Astrocyte (in vitro differentiated cells and primary cell): ENCODE measurements at regions not wholly inside any gene's neighbourhood (a gene's known extent, or its start where the extent isn't known, plus 50 kb on each side); places are given as distances from the start of the nearest gene placed in this dataset.

ENCODE experiments used
- DNase-seq: peaks from one replicate; pipeline ENCODE4 v3.0.0-alpha.2; 2010; ENCODE audit warnings: low read depth
- FAIRE-seq: peaks from 2 replicates; lab custom pipeline; 2011; peaks lifted over from hg19 to GRCh38; lab: Jason Lieb, UNC
- H2AFZ ChIP-seq: 2 replicates; pipeline ENCODE4 v1.6.0; 2012; ENCODE audit warnings: low read depth, low read length, inconsistent platforms
- H3K27ac ChIP-seq: 2 replicates; pipeline ENCODE4 v1.5.1; 2011; ENCODE audit warnings: low read depth, low read length, inconsistent platforms
- H3K27me3 ChIP-seq: 2 replicates; pipeline ENCODE4 v1.6.0; 2011; ENCODE audit warnings: low read length, inconsistent platforms; ENCODE audit not compliant: insufficient read depth
- H3K36me3 ChIP-seq: 2 replicates; pipeline ENCODE4 v1.5.1; 2011; ENCODE audit warnings: low read length, inconsistent platforms; ENCODE audit not compliant: insufficient read depth
- H3K4me1 ChIP-seq: 2 replicates; pipeline ENCODE4 v1.5.1; 2011; ENCODE audit warnings: low read length, inconsistent platforms; ENCODE audit not compliant: insufficient read depth
- H3K4me2 ChIP-seq: 2 replicates; pipeline ENCODE4 v1.6.0; 2012; ENCODE audit warnings: low read length, inconsistent platforms
- H3K4me3 ChIP-seq: 2 replicates; pipeline ENCODE4 v1.5.1; 2011; ENCODE audit warnings: low read depth, mild to moderate bottlenecking, low read length, inconsistent platforms; ENCODE audit not compliant: insufficient read depth
- H3K79me2 ChIP-seq: 2 replicates; pipeline ENCODE4 v1.6.0; 2012; ENCODE audit warnings: mild to moderate bottlenecking, low read length, inconsistent platforms; ENCODE audit not compliant: insufficient read depth
- H3K9ac ChIP-seq: 2 replicates; pipeline ENCODE4 v1.6.0; 2012; ENCODE audit warnings: mild to moderate bottlenecking, low read length, inconsistent platforms
- H3K9me3 ChIP-seq: 2 replicates; pipeline ENCODE4 v1.5.1; 2012; ENCODE audit warnings: low read depth, mild to moderate bottlenecking, low read length, inconsistent platforms; ENCODE audit not compliant: insufficient read depth
- H4K20me1 ChIP-seq: 2 replicates; pipeline ENCODE4 v1.6.0; 2012; ENCODE audit warnings: low read length, inconsistent platforms; ENCODE audit not compliant: insufficient read depth
- H3K27ac Mint-ChIP-seq: one replicate; pipeline ENCODE4 v1.8.0; 2021; ENCODE audit warnings: mild to moderate bottlenecking, mixed read lengths; ENCODE audit not compliant: unreplicated experiment
- H3K27me3 Mint-ChIP-seq: one replicate; pipeline ENCODE4 v1.8.0; 2021; ENCODE audit warnings: low read depth, mixed read lengths; ENCODE audit not compliant: unreplicated experiment
- H3K36me3 Mint-ChIP-seq: one replicate; pipeline ENCODE4 v1.8.0; 2021; ENCODE audit warnings: low read depth, mixed read lengths; ENCODE audit not compliant: unreplicated experiment
- H3K4me1 Mint-ChIP-seq: one replicate; pipeline ENCODE4 v1.8.0; 2021; ENCODE audit warnings: low read depth, mixed read lengths; ENCODE audit not compliant: unreplicated experiment
- H3K4me3 Mint-ChIP-seq: one replicate; pipeline ENCODE4 v1.8.0; 2021; ENCODE audit warnings: mild to moderate bottlenecking, moderate library complexity, mixed read lengths; ENCODE audit not compliant: unreplicated experiment
- H3K9me3 Mint-ChIP-seq: one replicate; pipeline ENCODE4 v1.8.0; 2021; ENCODE audit warnings: mild to moderate bottlenecking, mixed read lengths; ENCODE audit not compliant: unreplicated experiment
- EZH2 ChIP-seq: IDR thresholded peaks from 2 replicates; pipeline ENCODE4 v1.6.1; 2012; ENCODE audit warnings: mild to moderate bottlenecking, low read length, inconsistent platforms; ENCODE audit not compliant: insufficient read depth
- TF ChIP-seq, protein P1 (sequence below): IDR thresholded peaks from 2 replicates; pipeline ENCODE4 v1.5.1; 2011; ENCODE audit warnings: low read depth, mild to moderate bottlenecking, inconsistent platforms, low read length, moderate library complexity; ENCODE audit not compliant: insufficient read depth

GRCh38 chr10:3679950-3680629 lies 104.9 kb downstream of the KLF6 start:
- no peak for TF ChIP-seq EZH2
- TF ChIP-seq, protein P1, sequence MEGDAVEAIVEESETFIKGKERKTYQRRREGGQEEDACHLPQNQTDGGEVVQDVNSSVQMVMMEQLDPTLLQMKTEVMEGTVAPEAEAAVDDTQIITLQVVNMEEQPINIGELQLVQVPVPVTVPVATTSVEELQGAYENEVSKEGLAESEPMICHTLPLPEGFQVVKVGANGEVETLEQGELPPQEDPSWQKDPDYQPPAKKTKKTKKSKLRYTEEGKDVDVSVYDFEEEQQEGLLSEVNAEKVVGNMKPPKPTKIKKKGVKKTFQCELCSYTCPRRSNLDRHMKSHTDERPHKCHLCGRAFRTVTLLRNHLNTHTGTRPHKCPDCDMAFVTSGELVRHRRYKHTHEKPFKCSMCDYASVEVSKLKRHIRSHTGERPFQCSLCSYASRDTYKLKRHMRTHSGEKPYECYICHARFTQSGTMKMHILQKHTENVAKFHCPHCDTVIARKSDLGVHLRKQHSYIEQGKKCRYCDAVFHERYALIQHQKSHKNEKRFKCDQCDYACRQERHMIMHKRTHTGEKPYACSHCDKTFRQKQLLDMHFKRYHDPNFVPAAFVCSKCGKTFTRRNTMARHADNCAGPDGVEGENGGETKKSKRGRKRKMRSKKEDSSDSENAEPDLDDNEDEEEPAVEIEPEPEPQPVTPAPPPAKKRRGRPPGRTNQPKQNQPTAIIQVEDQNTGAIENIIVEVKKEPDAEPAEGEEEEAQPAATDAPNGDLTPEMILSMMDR = no peak
- no peak overlapping the region for H3K9ac ChIP-seq
- no peaks in the 10 kb centered on the region for H4K20me1 ChIP-seq
- no peak overlapping the region for H3K4me2 ChIP-seq
- H3K9me3 ChIP-seq = no peaks in the 10 kb centered on the region
- Mint-ChIP-seq H3K36me3 (no peaks in the 10 kb centered on the region), H3K9me3 (no peaks in the 10 kb centered on the region), H3K4me1 (peaks cover 4% of the 10 kb centered on the region), H3K27ac (no peak overlapping the region), H3K4me3 (no peak overlapping the region), H3K27me3 (peaks cover 2% of the 10 kb centered on the region)
- H2AFZ ChIP-seq = no peak overlapping the region
- FAIRE-seq (peak; percentile 9), DNase-seq (no peak)
- H3K36me3 ChIP-seq = no peaks in the 10 kb centered on the region
- no peaks in the 10 kb centered on the region for H3K4me1 ChIP-seq
- no peaks in the 10 kb centered on the region for H3K27me3 ChIP-seq
- H3K4me3 ChIP-seq = no peak overlapping the region
- H3K27ac ChIP-seq = no peak overlapping the region
- H3K79me2 ChIP-seq = no peaks in the 10 kb centered on the region

DNA sequence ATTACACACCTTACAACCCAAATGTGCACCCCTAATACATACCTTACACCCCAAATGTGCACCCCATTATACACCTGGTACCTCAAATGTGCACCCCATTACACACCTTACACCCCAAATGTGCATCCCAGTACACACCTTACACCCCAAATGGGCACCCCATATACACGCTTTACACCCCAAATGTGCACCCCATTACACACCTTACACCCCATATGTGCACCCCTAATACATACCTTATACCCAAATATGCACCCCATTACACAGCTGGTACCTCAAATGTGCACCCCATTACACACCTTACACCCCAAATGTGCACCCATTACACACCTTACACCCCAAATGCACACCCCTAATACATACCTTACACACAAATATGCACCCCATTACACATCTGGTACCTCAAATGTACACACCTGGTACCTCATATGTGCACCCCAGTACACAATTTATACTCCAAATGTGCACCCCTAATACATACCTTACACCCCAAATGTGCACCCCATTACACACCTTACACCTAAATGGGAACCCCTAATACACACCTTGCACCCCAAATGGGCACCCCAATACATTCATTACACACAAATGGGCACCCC lies 106.3 kb downstream of the KLF6 start:
- no peak overlapping the region for H3K4me2 ChIP-seq
- peak; percentile 9 for FAIRE-seq
- no peak overlapping the region for H3K9ac ChIP-seq
- H4K20me1 ChIP-seq = no peaks in the 10 kb centered on the region
- Mint-ChIP-seq H3K4me3 (no peak overlapping the region), H3K4me1 (peaks cover 4% of the 10 kb centered on the region), H3K36me3 (no peaks in the 10 kb centered on the region), H3K27me3 (peaks cover 2% of the 10 kb centered on the region), H3K27ac (no peak overlapping the region), H3K9me3 (peaks cover 4% of the 10 kb centered on the region)
- no peaks in the 10 kb centered on the region for H3K79me2 ChIP-seq
- DNase-seq = no peak
- no peak overlapping the region for H3K27ac ChIP-seq
- H3K4me3 ChIP-seq = no peak overlapping the region
- no peaks in the 10 kb centered on the region for H3K4me1 ChIP-seq
- no peaks in the 10 kb centered on the region for H3K36me3 ChIP-seq
- no peaks in the 10 kb centered on the region for H3K27me3 ChIP-seq
- H3K9me3 ChIP-seq = no peaks in the 10 kb centered on the region
- no peak overlapping the region for H2AFZ ChIP-seq
- TF ChIP-seq, protein P1 = no peak
- TF ChIP-seq EZH2 = no peak

DNA sequence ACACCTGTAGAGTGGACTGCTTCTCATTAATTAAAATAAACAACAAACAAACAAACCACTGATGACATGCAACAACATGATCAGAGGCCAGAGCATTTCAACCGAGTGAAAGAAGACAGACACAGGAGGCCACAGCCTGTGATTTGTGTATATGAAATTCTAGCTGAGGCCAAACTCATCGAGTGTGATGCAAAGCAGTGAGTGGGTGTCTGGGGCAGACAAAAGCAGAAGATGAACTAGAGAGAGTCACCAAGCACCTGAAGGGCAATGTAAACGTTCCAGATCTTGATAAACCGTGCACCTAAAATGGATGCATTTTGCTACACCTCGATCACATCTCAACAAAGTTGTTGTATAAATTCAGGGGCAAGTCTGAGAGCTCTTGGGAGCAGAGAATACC lies 108.4 kb downstream of the KLF6 start:
- H3K36me3 Mint-ChIP-seq = no peaks in the 10 kb centered on the region
- peaks cover 4% of the 10 kb centered on the region for H3K9me3 Mint-ChIP-seq
- Histone ChIP-seq H2AFZ (no peak overlapping the region), H3K79me2 (no peaks in the 10 kb centered on the region), H4K20me1 (no peaks in the 10 kb centered on the region), H3K4me3 (no peak overlapping the region), H3K27ac (no peak overlapping the region), H3K4me2 (no peak overlapping the region), H3K36me3 (no peaks in the 10 kb centered on the region), H3K9me3 (no peaks in the 10 kb centered on the region), H3K9ac (no peak overlapping the region), H3K4me1 (no peaks in the 10 kb centered on the region), H3K27me3 (no peaks in the 10 kb centered on the region)
- DNase-seq (no peak), FAIRE-seq (no peak)
- peaks cover 2% of the 10 kb centered on the region for H3K4me1 Mint-ChIP-seq
- H3K4me3 Mint-ChIP-seq = no peak overlapping the region
- peaks cover 2% of the 10 kb centered on the region for H3K27me3 Mint-ChIP-seq
- TF ChIP-seq, protein P1 = no peak
- no peak for TF ChIP-seq EZH2
- H3K27ac Mint-ChIP-seq = no peak overlapping the region
